MCF 10A (cell line): ENCODE measurements at regions not wholly inside any gene's neighbourhood (a gene's known extent, or its start where the extent isn't known, plus 50 kb on each side); places are given as distances from the start of the nearest gene placed in this dataset.
"Not testable (repeated sequence)": the region's sequence is repeated elsewhere in the genome, so short reads cannot be mapped to it uniquely, and the experiment has no call there.

Source experiments
- BruUV-seq: library from RNA; stranded (reverse); fragments of 400-500 nt; replicated peaks from 2 replicates; lab custom pipeline; 2021; lab: Mats Ljungman, UMichigan
- CTCF ChIA-PET: fragments of 300-600 bp; sonication (Branson Sonifier 250); formaldehyde crosslinking; extraction: SDS; loops from one replicate; lab custom pipeline; 2021; ENCODE audit warnings: antibody characterized with exemption, inconsistent platforms; lab: Yijun Ruan, JAX
- POLR2A ChIA-PET: fragments of 300-600, 350-650 bp; sonication (Branson Sonifier 250); formaldehyde crosslinking; extraction: SDS; loops from one replicate; lab custom pipeline; 2020; ENCODE audit warnings: antibody characterized with exemption, inconsistent platforms; lab: Yijun Ruan, JAX
- DNase-seq: peaks from one replicate; pipeline ENCODE4 v3.0.0-alpha.2; 2018; ENCODE audit not compliant: unreplicated experiment
- H3K27ac Mint-ChIP-seq: one replicate; pipeline ENCODE4 v1.8.0; 2022; ENCODE audit warnings: mild to moderate bottlenecking, low read depth, mixed read lengths; ENCODE audit not compliant: unreplicated experiment
- H3K27me3 Mint-ChIP-seq: one replicate; pipeline ENCODE4 v1.8.0; 2022; ENCODE audit warnings: mixed read lengths; ENCODE audit not compliant: insufficient read depth, unreplicated experiment
- H3K36me3 Mint-ChIP-seq: one replicate; pipeline ENCODE4 v1.8.0; 2022; ENCODE audit warnings: mild to moderate bottlenecking, moderate library complexity, mixed read lengths; ENCODE audit not compliant: insufficient read depth, unreplicated experiment
- H3K4me1 Mint-ChIP-seq: one replicate; pipeline ENCODE4 v1.8.0; 2022; ENCODE audit warnings: mixed read lengths; ENCODE audit not compliant: insufficient read depth, unreplicated experiment
- H3K4me3 Mint-ChIP-seq: one replicate; pipeline ENCODE4 v1.8.0; 2022; ENCODE audit warnings: mild to moderate bottlenecking, moderate library complexity, mixed read lengths; ENCODE audit not compliant: unreplicated experiment
- H3K9me3 Mint-ChIP-seq: one replicate; pipeline ENCODE4 v1.8.0; 2022; ENCODE audit warnings: mixed read lengths; ENCODE audit not compliant: unreplicated experiment
- intact Hi-C: fragments of 100-400 bp; cut with micrococcal nuclease; formaldehyde crosslinking; loops from 2 replicates; pipeline ENCODE4 v1.14.1; 2022
- TF ChIP-seq, protein P1 (sequence below): fragments of 200-600 bp; IDR thresholded peaks from one replicate; pipeline ENCODE4 v1.8.0; 2022; ENCODE audit warnings: antibody characterized with exemption, mild to moderate bottlenecking; ENCODE audit not compliant: unreplicated experiment

DNA sequence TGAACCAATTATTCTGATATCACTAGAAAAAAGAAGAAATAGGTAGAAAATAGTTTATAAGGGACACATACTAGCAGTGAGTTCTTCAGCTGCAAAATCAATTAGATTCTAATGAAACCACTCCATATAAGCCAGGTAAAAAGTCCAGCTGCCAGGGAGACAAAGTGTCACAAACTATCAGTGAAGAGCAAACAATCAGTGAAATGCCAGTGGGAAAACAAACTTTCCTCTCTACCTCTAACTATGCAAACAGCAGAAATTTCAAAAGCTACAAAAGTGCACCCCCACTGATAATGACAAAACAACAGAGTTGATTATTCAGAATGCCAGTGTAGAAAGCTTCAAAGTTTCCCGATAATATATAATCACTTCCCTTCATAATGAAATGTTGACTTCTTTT lies 637.2 kb upstream of the ITGA1 start:
- no peaks in the 10 kb centered on the region for H3K36me3 Mint-ChIP-seq
- no TSS peak for BruUV-seq
- ChIA-PET POLR2A (no interaction called here), CTCF (interaction anchor here (0.6 to 0.7 kb wide), 2 partner anchors 21 to 762 kb away, joined by 3 to 4 read pairs; no protein-coding TSS in a partner anchor)
- intact Hi-C loops: no loop called here
- TF ChIP-seq, protein P1, sequence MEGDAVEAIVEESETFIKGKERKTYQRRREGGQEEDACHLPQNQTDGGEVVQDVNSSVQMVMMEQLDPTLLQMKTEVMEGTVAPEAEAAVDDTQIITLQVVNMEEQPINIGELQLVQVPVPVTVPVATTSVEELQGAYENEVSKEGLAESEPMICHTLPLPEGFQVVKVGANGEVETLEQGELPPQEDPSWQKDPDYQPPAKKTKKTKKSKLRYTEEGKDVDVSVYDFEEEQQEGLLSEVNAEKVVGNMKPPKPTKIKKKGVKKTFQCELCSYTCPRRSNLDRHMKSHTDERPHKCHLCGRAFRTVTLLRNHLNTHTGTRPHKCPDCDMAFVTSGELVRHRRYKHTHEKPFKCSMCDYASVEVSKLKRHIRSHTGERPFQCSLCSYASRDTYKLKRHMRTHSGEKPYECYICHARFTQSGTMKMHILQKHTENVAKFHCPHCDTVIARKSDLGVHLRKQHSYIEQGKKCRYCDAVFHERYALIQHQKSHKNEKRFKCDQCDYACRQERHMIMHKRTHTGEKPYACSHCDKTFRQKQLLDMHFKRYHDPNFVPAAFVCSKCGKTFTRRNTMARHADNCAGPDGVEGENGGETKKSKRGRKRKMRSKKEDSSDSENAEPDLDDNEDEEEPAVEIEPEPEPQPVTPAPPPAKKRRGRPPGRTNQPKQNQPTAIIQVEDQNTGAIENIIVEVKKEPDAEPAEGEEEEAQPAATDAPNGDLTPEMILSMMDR: no peak
- no peaks in the 10 kb centered on the region for H3K4me1 Mint-ChIP-seq
- H3K9me3 Mint-ChIP-seq: no peaks in the 10 kb centered on the region
- no peak overlapping the region for H3K27ac Mint-ChIP-seq
- no peak overlapping the region for H3K4me3 Mint-ChIP-seq
- DNase-seq: no peak
- H3K27me3 Mint-ChIP-seq: peaks cover 59% of the 10 kb centered on the region

DNA sequence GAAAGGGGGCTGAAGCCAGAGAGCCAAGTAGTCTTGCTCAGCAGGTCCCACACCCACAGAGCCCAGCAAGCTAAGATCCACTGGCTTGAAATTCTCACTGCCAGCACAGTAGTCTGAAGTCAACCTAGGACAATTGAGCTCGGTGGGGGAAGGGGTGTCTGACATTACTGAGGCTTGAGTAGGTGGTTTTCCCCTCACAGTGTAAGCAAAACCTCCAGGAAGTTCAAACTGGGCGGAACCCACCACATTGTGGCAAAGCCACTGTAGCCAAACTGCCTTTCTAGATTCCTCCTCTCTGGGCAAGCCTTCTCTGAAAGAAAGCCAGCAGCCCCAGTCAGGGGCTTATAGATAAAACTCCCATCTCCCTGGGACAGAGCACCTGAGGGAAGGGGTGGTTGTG lies 630.9 kb upstream of the ITGA1 start:
- H3K27ac Mint-ChIP-seq, CTCF ChIA-PET, DNase-seq, H3K4me3 Mint-ChIP-seq, intact Hi-C loops, H3K9me3 Mint-ChIP-seq, BruUV-seq, POLR2A ChIA-PET, H3K4me1 Mint-ChIP-seq, H3K36me3 Mint-ChIP-seq: not testable (repeated sequence)
- peaks cover 67% of the 10 kb centered on the region for H3K27me3 Mint-ChIP-seq

DNA sequence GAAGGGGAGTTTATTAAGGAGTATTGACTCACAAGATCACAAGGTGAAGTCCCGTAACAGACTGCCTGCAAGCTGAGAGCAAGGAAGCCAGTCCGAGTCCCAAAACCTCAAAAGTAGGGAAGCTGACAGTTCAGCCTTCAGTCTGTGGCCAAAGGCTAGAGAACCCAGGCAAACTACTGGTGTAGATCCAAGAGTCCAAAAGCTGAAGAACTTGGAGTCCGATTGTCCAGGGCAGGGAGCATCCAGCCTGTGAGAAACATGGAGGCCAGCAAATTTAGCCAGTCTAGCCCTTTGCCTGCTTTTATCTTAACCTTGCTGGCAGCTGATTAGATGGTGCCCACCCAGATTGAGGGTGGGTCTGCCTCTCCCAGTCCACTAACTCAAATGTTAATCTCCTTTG lies 621.9 kb upstream of the ITGA1 start:
- H3K4me3 Mint-ChIP-seq, H3K4me1 Mint-ChIP-seq, CTCF ChIA-PET, POLR2A ChIA-PET, H3K27ac Mint-ChIP-seq, H3K36me3 Mint-ChIP-seq, H3K27me3 Mint-ChIP-seq, H3K9me3 Mint-ChIP-seq, intact Hi-C loops, DNase-seq, BruUV-seq: not testable (repeated sequence)

DNA sequence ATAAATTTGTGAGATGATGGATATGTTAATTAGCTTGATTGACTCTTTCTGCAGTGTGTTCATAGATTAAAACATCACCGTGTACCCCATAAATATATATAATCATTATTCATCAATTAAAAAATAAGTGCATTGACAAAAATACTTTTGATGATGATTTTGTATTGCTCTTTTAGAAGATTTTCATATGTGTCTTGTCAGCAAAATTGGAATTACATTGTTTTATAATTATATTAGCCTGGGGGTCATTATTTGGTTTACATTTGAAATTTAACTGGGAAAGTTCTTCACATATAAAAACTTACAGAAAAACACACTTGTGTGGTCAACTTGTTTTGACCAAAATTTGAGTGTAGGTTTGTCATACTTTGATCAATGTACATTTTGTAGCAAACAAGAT lies 614.6 kb upstream of the ITGA1 start:
- POLR2A ChIA-PET: no interaction called here

DNA sequence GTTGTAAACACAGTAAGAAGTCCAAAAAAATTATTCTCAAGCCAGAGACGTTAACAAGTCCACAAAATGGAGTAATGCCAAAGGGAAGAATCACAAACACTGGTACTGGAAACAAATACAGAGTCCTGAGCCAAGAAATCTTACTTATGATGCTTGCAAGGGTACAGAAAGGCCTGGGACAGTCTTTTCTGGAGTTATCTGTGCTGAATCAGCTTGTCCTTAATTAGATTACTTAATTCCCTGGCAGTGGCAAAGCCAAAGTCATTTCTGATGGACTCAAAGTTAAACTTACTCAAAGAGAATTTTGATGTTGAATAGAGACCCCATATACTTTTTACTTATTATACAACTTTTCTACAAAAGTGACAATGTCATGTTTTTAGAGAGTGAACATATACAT lies 610.5 kb upstream of the ITGA1 start:
- Mint-ChIP-seq H3K4me1 (no peaks in the 10 kb centered on the region), H3K4me3 (no peak overlapping the region), H3K36me3 (no peaks in the 10 kb centered on the region), H3K27ac (no peak overlapping the region), H3K27me3 (peaks cover 31% of the 10 kb centered on the region), H3K9me3 (no peaks in the 10 kb centered on the region)
- ChIA-PET POLR2A (no interaction called here), CTCF (no interaction called here)
- intact Hi-C loops: no loop called here
- TF ChIP-seq, protein P1: no peak
- no TSS peak for BruUV-seq
- DNase-seq: no peak

More for the DNA sequence above, 614.6 kb upstream of the ITGA1 start:
- Mint-ChIP-seq H3K9me3 (no peaks in the 10 kb centered on the region), H3K27ac (no peak overlapping the region), H3K4me1 (no peaks in the 10 kb centered on the region), H3K36me3 (no peaks in the 10 kb centered on the region), H3K4me3 (no peak overlapping the region), H3K27me3 (peaks cover 34% of the 10 kb centered on the region)
- intact Hi-C loops: no loop called here
- BruUV-seq: no TSS peak
- DNase-seq: no peak
- CTCF ChIA-PET: interaction anchor here (0.6 to 0.7 kb wide), 2 partner anchors 645 to 1732 kb away, joined by 4 read pairs; partner anchors contain the start of gene EMB
- TF ChIP-seq, protein P1: no peak
